NCI-H526 treated with DMSO at 0.1 percent for 48 hours (cell line): ENCODE measurements at regions not wholly inside any gene's neighbourhood (a gene's known extent, or its start where the extent isn't known, plus 50 kb on each side); places are given as distances from the start of the nearest gene placed in this dataset.

Experiments
- DNase-seq: peaks from one replicate; lab custom pipeline; 2025; lab: John Stamatoyannopoulos, UW

- no peak for DNase-seq
Observed at GRCh38 chr12:89920866-89921265, 212.2 kb upstream of the ATP2B1 start.

- DNase-seq: no peak
Observed at GRCh38 chr12:89919241-89919906, 210.7 kb upstream of the ATP2B1 start.

GRCh38 chr12:89918172-89918846 lies 209.7 kb upstream of the ATP2B1 start:
- no peak for DNase-seq

DNA sequence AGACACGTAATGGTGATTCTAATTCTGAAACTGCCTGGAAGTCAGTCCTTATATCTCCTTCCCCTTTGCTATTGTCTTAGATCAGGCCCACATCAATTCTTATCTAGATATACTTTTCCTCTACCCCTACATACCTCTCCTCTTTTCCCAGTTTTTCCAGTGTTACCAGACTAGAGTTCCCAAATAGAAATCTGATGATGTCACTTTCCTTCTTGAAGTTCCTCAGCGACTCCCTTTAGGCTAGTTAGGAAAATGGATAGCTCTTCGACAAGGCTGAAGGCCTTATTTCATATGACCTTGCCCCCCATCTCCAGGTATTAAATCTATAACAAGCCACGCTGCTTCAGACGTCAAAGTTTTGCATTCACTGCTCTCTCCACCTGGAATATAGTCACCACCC lies 201.1 kb upstream of the ATP2B1 start:
- DNase-seq: no peak

- DNase-seq: no peak
Observed at GRCh38 chr12:89907659-89908058, 199.0 kb upstream of the ATP2B1 start.

DNA sequence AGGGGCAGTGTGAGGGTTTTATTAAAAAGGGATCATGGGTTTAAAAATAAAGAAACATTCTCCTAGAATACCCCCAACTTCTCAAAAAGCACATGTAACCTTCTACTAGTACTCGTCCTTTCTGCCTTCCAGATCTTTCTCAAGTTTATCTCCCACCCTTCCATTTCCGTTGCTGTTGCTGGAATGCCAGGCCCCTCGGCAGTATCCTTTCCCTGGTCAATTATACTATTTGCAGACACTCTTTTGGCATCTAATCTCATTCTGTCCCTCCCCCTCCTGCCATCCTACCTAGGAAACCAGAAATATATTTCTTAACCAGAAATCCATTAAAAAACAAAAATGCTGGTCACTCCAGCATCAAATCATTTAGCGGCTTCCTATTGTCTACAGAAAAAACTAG lies 198.2 kb upstream of the ATP2B1 start:
- DNase-seq: no peak

- DNase-seq: no peak
Observed at GRCh38 chr12:89906178-89906577, 197.5 kb upstream of the ATP2B1 start.

- no peak for DNase-seq
Observed at GRCh38 chr12:89901906-89902642, 193.4 kb upstream of the ATP2B1 start.

DNA sequence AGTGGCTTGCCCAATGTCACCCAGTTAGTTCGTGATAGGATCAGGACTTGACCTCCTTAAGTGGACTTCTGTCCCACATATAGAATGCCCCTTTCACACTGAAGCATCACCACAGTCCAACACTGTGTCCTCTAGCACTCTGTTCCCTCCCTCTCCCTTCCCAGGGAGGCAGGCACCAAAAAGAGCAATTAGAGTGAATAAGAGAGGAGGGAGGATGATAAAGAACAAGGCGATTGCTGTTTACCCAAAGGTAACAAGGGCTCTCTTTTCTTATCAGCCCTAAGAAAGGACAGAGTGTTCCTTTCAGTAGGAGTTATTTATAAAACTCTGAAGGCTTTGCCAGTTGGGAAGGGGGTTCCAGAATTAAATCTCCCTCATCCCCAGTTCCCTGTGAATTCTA lies 192.7 kb upstream of the ATP2B1 start:
- no peak for DNase-seq

GRCh38 chr12:89899651-89900050 lies 191.0 kb upstream of the ATP2B1 start:
- DNase-seq: no peak

DNA sequence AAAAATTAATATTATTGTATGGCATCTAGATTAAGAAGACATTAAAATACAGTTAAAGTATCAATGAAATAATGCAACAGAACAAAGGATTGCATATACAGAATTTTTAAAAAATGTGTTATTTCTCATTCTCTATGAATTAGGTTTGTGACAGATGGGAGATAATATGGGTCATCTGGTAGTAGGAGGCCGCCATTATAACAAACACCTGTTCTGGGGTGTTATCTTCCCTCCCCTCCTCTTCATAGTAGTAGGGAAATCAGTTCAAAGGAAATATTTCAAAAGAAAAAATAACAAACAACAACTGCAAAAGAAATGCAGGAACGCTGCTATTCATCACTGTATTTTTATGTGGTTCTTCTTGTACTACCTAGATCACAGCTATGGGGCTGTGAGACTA lies 187.0 kb upstream of the ATP2B1 start:
- no peak for DNase-seq

GRCh38 chr12:89895101-89895500 lies 186.5 kb upstream of the ATP2B1 start:
- DNase-seq: no peak

DNA sequence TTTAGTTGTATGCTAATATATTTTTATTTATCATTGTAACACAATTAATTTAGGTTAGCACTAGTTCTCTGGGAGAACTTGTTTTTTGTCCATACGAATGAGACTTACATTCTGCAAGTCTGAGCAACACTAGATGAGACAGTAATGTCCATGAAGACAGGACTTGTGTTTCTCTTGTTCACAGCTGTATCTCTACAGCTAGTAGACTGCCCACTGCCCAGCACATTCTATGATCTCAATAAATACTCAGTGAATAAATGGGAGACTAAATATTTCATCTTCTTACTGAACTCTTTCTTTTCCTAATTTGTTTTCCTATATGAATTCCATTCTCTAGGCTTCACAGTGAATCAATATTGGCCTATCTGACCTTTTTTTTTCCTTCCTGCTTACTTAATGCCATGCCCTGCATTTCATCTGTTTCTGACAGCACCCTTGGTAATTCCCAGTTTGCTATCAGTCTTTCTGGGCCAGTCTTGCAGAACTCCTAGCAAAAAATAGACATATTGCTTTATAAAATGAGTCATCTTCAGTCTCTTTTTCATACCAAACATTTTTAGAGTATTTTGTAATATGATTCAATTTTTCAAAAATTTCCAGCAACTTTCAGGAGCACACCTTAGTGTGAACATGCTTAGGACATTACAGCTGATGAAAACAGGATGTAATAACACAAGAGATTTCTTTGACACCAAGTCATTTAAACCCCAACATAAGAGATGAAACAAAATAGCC lies 185.5 kb upstream of the ATP2B1 start:
- DNase-seq: no peak

- DNase-seq: no peak
Observed at GRCh38 chr12:89892436-89892835, 183.8 kb upstream of the ATP2B1 start.

- no peak for DNase-seq
Observed at GRCh38 chr12:89891933-89892332, 183.3 kb upstream of the ATP2B1 start.

DNA sequence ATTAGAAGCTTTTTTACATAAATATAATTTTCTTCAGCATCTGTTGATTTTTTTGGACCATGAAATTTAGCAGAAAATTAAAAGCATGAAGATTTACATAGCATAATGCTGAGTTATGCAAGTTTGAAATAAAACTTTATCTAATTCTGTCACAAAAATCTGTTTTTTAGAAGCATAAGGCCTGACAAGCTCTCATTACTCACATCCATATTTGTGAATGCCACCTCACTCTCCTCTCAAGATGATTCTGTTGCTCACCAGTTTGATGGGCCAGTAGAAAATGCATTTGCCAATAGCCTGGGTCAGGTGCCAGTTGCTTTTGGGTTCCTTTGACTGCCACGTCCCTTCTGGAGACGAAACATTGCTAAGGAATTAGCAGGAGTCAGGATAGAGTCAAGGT lies 181.5 kb upstream of the ATP2B1 start:
- DNase-seq: no peak

DNA sequence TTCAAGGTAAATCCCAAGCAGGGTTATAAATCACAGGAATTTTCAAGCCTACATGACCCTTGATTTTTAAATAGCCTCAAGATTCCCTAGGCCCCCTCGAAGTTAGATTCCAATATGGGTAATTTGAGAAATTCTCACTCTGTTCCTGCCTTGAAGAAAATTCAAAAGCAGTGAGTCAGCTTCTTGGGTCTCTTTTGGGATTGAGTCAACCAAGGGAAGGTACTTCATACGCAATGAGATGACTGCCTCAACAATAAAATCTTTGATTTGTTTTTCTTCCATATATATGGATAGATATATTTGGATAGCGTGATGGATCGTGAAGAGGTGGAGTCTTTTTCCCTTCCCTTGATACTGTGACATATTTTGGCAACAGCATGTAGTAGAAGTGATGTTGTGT lies 180.4 kb upstream of the ATP2B1 start:
- DNase-seq: no peak

- DNase-seq: no peak
Observed at GRCh38 chr12:89884952-89885351, 176.3 kb upstream of the ATP2B1 start.

- no peak for DNase-seq
Observed at GRCh38 chr12:89884416-89884898, 175.8 kb upstream of the ATP2B1 start.

GRCh38 chr12:89883630-89884389 lies 175.2 kb upstream of the ATP2B1 start:
- DNase-seq: no peak

- DNase-seq: no peak
Observed at GRCh38 chr12:89882792-89883191, 174.2 kb upstream of the ATP2B1 start.

- DNase-seq: no peak
Observed at GRCh38 chr12:89882050-89882449, 173.4 kb upstream of the ATP2B1 start.
